ENCODE measurements at regions not wholly inside any gene's neighbourhood (a gene's known extent, or its start where the extent isn't known, plus 50 kb on each side); places are given as distances from the start of the nearest gene placed in this dataset.
"Not testable (repeated sequence)": the region's sequence is repeated elsewhere in the genome, so short reads cannot be mapped to it uniquely, and the experiment has no call there.

GRCh38 chr6:115544765-115545671 lies 515.7 kb downstream of the FRK start:
- DNase-seq (ENCODE audit: low read depth, low spot score), result peak; percentile 56
- in situ Hi-C loops (cut with HindIII; ENCODE audit: low pct_unique_long_range_greater_than_20kb, low sequenced_read_pairs), result no loop called here

GRCh38 chr6:115540077-115540869 lies 520.4 kb downstream of the FRK start:
- peak; percentile 81 for DNase-seq (ENCODE audit: low read depth, low spot score)
- in situ Hi-C loops (cut with HindIII; ENCODE audit: low pct_unique_long_range_greater_than_20kb, low sequenced_read_pairs), result no loop called here

GRCh38 chr6:115539531-115539930 lies 521.2 kb downstream of the FRK start:
- no peak for DNase-seq (ENCODE audit: low read depth, low spot score)

DNA sequence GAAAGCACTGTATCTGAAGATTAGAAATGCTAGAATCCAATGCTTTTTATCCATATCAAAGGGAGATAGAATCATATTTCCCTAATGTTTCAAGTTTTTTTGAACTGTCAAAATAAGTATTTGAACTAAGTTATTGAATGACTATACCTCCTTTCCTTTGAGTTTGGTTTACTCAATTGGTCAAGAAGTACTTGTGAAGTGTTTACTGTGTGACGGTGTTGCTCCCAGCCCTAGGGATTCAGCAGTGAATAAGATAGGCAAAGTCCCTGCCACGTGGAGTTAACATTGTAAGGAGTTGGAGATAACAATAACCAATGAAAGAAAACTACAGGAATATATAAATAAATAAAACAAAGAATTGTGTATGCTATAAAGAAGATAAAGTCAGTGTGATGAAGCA lies 535.9 kb downstream of the FRK start:
- in situ Hi-C loops (cut with HindIII; ENCODE audit: low pct_unique_long_range_greater_than_20kb, low sequenced_read_pairs), result no loop called here
- no peak for DNase-seq (ENCODE audit: low read depth, low spot score)

More at GRCh38 chr6:115539531-115539930, 521.2 kb downstream of the FRK start:
- in situ Hi-C loops (cut with HindIII; ENCODE audit: low pct_unique_long_range_greater_than_20kb, low sequenced_read_pairs), result no loop called here

GRCh38 chr6:115521747-115522146 lies 538.9 kb downstream of the FRK start:
- not testable (repeated sequence) for DNase-seq (ENCODE audit: low read depth, low spot score)

GRCh38 chr6:115514656-115515055 lies 546.0 kb downstream of the FRK start:
- in situ Hi-C loops (cut with HindIII; ENCODE audit: low pct_unique_long_range_greater_than_20kb, low sequenced_read_pairs), result no loop called here
- no peak for DNase-seq (ENCODE audit: low read depth, low spot score)

More at GRCh38 chr6:115521747-115522146, 538.9 kb downstream of the FRK start:
- in situ Hi-C loops (cut with HindIII; ENCODE audit: low pct_unique_long_range_greater_than_20kb, low sequenced_read_pairs), result not testable (repeated sequence)

- in situ Hi-C loops (cut with HindIII; ENCODE audit: low pct_unique_long_range_greater_than_20kb, low sequenced_read_pairs), result no loop called here
- no peak for DNase-seq (ENCODE audit: low read depth, low spot score)
These were observed 547.8 kb downstream of the FRK start for GRCh38 chr6:115512923-115513322.

DNA sequence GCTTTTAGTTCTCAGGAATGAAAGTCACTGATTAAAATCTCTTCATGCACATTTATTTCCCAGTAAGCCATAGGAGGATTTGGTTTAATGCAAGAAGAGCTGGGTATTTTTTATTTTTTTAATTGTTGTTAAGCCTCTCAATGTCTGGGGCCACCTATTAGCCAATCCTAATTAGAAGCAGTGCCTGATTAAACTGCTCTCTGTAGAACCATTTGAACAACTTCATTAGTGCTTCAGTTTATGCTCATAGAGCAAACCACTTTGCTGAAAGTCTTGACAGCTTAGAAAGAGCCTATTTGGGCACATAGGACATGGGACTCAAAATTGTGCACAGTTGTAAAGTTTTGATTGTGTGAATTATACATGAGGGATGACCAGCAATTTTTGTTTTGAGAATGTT lies 548.9 kb downstream of the FRK start:
- DNase-seq (ENCODE audit: low read depth, low spot score), result no peak
- in situ Hi-C loops (cut with HindIII; ENCODE audit: low pct_unique_long_range_greater_than_20kb, low sequenced_read_pairs), result no loop called here

- in situ Hi-C loops (cut with HindIII; ENCODE audit: low pct_unique_long_range_greater_than_20kb, low sequenced_read_pairs); DNase-seq (ENCODE audit: low read depth, low spot score): not testable (repeated sequence)
These were observed 558.3 kb downstream of the FRK start for GRCh38 chr6:115502432-115502831.

- in situ Hi-C loops (cut with HindIII; ENCODE audit: low pct_unique_long_range_greater_than_20kb, low sequenced_read_pairs), result no loop called here
- DNase-seq (ENCODE audit: low read depth, low spot score), result no peak
These were observed 565.5 kb downstream of the FRK start for GRCh38 chr6:115495184-115495583.

DNA sequence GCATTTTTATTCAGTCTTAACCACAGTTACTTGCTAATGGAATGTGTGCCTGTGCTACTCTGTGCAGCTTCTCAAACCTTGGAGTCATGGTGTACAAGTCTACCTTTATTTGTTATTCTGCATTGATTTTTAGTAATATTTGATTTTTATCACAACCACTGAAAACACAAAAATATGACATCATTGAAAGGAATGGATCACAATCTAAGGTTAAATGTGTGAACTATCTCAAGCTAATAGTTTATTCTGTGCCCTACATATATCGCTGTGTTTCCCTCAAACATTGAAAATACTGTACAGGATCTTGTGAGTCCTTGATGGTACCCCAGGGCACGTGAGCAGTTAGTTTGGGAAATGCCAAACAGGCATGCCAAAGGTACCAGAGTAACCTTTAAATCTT lies 573.4 kb downstream of the FRK start:
- DNase-seq (ENCODE audit: low read depth, low spot score), result no peak
- in situ Hi-C loops (cut with HindIII; ENCODE audit: low pct_unique_long_range_greater_than_20kb, low sequenced_read_pairs), result no loop called here

- DNase-seq (ENCODE audit: low read depth, low spot score), result no peak
- in situ Hi-C loops (cut with HindIII; ENCODE audit: low pct_unique_long_range_greater_than_20kb, low sequenced_read_pairs), result no loop called here
These were observed 575.3 kb downstream of the FRK start for GRCh38 chr6:115485400-115485799.

DNA sequence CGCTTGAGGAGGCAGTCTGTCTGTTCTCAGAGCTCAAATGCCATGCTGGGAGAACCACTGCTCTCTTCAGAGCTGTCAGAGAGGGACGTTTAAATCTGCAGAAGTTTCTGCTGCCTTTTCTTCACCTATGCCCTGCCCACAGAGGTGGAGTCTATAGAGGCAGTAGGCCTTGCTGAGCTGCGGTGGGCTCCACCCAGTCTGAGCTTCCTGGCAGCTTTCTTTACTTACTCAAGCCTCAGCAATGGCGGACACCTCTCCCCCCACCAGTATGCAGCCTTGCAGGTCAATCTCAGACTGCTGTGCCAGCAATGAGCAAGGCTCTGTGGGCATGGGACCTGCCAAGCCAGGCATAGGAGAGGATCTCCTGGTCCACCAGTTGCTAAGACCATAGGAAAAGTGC lies 580.1 kb downstream of the FRK start:
- in situ Hi-C loops (cut with HindIII; ENCODE audit: low pct_unique_long_range_greater_than_20kb, low sequenced_read_pairs), result not testable (repeated sequence)

GRCh38 chr6:115474443-115475041 lies 586.1 kb downstream of the FRK start:
- in situ Hi-C loops (cut with HindIII; ENCODE audit: low pct_unique_long_range_greater_than_20kb, low sequenced_read_pairs), result no loop called here
- DNase-seq (ENCODE audit: low read depth, low spot score), result no peak

More for the DNA sequence above, 580.1 kb downstream of the FRK start:
- DNase-seq (ENCODE audit: low read depth, low spot score), result not testable (repeated sequence)

- DNase-seq (ENCODE audit: low read depth, low spot score), result no peak
- in situ Hi-C loops (cut with HindIII; ENCODE audit: low pct_unique_long_range_greater_than_20kb, low sequenced_read_pairs), result no loop called here
These were observed 592.3 kb downstream of the FRK start for GRCh38 chr6:115468272-115469005.

- no peak for DNase-seq (ENCODE audit: low read depth, low spot score)
- in situ Hi-C loops (cut with HindIII; ENCODE audit: low pct_unique_long_range_greater_than_20kb, low sequenced_read_pairs), result no loop called here
These were observed 593.0 kb downstream of the FRK start for GRCh38 chr6:115467726-115468125.

- in situ Hi-C loops (cut with HindIII; ENCODE audit: low pct_unique_long_range_greater_than_20kb, low sequenced_read_pairs), result no loop called here
- no peak for DNase-seq (ENCODE audit: low read depth, low spot score)
These were observed 599.8 kb downstream of the FRK start for GRCh38 chr6:115460913-115461312.

DNA sequence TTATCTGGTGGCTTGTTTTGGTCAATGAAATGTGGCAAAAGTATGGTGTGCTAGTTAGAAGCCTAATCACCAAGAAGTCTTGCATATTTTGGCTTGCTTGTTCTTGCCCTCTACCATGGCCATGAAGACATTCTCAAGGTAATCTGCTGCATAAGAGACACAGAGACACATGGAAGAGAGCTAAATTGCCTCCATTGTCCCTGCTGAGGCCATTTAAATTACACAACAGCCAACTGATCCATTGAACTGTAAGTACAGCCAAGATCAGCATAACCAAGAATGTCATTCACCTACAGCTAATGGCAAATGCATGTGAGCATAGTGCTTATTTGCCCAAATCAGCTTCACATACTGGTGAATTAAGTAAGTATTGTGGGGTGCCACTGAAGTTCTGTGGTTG lies 603.8 kb downstream of the FRK start:
- DNase-seq (ENCODE audit: low read depth, low spot score), result no peak
- in situ Hi-C loops (cut with HindIII; ENCODE audit: low pct_unique_long_range_greater_than_20kb, low sequenced_read_pairs), result no loop called here

All from SK-MEL-5 (cell line).